ENCODE measurements at regions not wholly inside any gene's neighbourhood (a gene's known extent, or its start where the extent isn't known, plus 50 kb on each side); places are given as distances from the start of the nearest gene placed in this dataset.
"Not testable (repeated sequence)": the region's sequence is repeated elsewhere in the genome, so short reads cannot be mapped to it uniquely, and the experiment has no call there.

- DNase-seq (ENCODE audit: low spot score), result no peak
These were observed 206.1 kb upstream of the PRDM1 start for GRCh38 chr6:105880030-105880492.

- no peak for DNase-seq (ENCODE audit: low spot score)
These were observed 207.0 kb upstream of the PRDM1 start for GRCh38 chr6:105879146-105879545.

- DNase-seq (ENCODE audit: low spot score), result no peak
These were observed 210.0 kb upstream of the PRDM1 start for GRCh38 chr6:105875974-105876640.

GRCh38 chr6:105874835-105875626 lies 211.1 kb upstream of the PRDM1 start:
- DNase-seq (ENCODE audit: low spot score), result no peak

- no peak for DNase-seq (ENCODE audit: low spot score)
These were observed 212.3 kb upstream of the PRDM1 start for GRCh38 chr6:105873799-105874198.

- DNase-seq (ENCODE audit: low spot score), result no peak
These were observed 212.9 kb upstream of the PRDM1 start for GRCh38 chr6:105873211-105873704.

GRCh38 chr6:105872249-105872648 lies 213.9 kb upstream of the PRDM1 start:
- no peak for DNase-seq (ENCODE audit: low spot score)

GRCh38 chr6:105871542-105871941 lies 214.6 kb upstream of the PRDM1 start:
- no peak for DNase-seq (ENCODE audit: low spot score)

GRCh38 chr6:105869835-105870440 lies 216.2 kb upstream of the PRDM1 start:
- DNase-seq (ENCODE audit: low spot score), result no peak

GRCh38 chr6:105868823-105869460 lies 217.2 kb upstream of the PRDM1 start:
- no peak for DNase-seq (ENCODE audit: low spot score)

GRCh38 chr6:105867821-105868220 lies 218.3 kb upstream of the PRDM1 start:
- DNase-seq (ENCODE audit: low spot score), result no peak

GRCh38 chr6:105867277-105867676 lies 218.9 kb upstream of the PRDM1 start:
- no peak for DNase-seq (ENCODE audit: low spot score)

- DNase-seq (ENCODE audit: low spot score), result no peak
These were observed 223.1 kb upstream of the PRDM1 start for GRCh38 chr6:105862936-105863607.

- DNase-seq (ENCODE audit: low spot score), result not testable (repeated sequence)
These were observed 225.2 kb upstream of the PRDM1 start for GRCh38 chr6:105860927-105861326.

- no peak for DNase-seq (ENCODE audit: low spot score)
These were observed 226.7 kb upstream of the PRDM1 start for GRCh38 chr6:105859457-105859856.

GRCh38 chr6:105858639-105859038 lies 227.5 kb upstream of the PRDM1 start:
- not testable (repeated sequence) for DNase-seq (ENCODE audit: low spot score)

GRCh38 chr6:105855433-105855832 lies 230.7 kb upstream of the PRDM1 start:
- DNase-seq (ENCODE audit: low spot score), result no peak

GRCh38 chr6:105853979-105854378 lies 232.2 kb upstream of the PRDM1 start:
- not testable (repeated sequence) for DNase-seq (ENCODE audit: low spot score)

- DNase-seq (ENCODE audit: low spot score), result no peak
These were observed 234.5 kb upstream of the PRDM1 start for GRCh38 chr6:105851606-105852005.

GRCh38 chr6:105851113-105851580 lies 235.0 kb upstream of the PRDM1 start:
- DNase-seq (ENCODE audit: low spot score), result no peak

GRCh38 chr6:105850261-105851112 lies 235.6 kb upstream of the PRDM1 start:
- DNase-seq (ENCODE audit: low spot score), result no peak
